Renal pelvis (tissue), 1 donor: ENCODE measurements at regions not wholly inside any gene's neighbourhood (a gene's known extent, or its start where the extent isn't known, plus 50 kb on each side); places are given as distances from the start of the nearest gene placed in this dataset.
"Not testable (repeated sequence)": the region's sequence is repeated elsewhere in the genome, so short reads cannot be mapped to it uniquely, and the experiment has no call there.

Source experiments
- DNase-seq: peaks from one replicate; pipeline ENCODE4 v3.0.0-alpha.2; 2013

DNA sequence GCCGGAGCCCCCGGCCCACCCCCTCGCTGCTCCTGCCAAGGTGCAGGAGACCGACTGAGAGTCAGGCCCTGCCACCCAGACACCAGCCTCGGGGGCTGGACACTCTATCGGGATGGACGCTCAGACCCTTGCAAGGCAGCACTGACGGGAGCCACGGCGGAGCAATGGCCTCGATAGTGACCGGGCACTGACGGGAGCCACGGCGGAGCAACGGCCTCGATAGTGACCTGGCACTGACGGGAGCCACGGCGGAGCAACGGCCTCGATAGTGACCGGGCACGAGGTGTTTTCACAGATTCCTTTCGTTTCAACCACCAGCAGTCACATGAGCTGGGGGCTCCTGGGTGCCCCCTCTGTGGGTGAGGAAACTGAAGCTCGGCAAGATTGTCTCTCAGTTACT is 123.6 kb upstream of the PPP1R26 start:
- DNase-seq, result no peak

- no peak for DNase-seq
Observed at GRCh38 chr9:135356796-135357195, 122.8 kb upstream of the PPP1R26 start.

DNA sequence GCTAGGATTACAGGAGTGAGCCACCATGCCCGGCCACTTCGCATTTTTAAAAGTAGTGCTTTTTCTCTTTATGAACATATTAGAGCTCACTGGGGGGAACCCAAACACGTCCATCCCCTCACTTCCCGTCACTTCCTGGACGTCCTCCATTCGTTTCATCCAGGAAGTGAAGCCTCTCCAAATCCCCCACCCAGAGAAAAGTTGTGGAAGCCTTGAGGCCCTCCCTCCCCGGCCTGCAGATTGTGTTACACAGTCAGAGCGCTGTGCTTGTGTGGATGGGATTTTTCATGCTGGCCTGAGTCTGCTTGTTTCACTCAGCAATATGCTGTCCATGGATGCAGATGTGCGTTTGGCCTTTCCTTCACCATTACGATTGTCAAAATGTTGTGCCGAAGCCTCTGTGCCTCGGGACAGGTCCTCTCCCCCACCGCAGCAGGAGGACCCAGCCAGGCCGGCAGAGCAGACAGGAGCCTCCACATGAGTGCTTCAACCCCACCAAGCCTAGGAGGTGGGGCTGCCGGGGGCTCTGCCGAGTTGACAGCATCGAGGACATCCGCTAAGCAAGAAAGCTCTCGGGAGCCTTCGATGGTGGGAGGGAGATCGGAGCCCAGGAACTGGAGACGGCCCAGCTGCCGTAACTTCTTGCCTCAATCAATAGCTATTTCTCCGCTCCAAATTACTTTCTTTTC is 121.6 kb upstream of the PPP1R26 start:
- no peak for DNase-seq

DNA sequence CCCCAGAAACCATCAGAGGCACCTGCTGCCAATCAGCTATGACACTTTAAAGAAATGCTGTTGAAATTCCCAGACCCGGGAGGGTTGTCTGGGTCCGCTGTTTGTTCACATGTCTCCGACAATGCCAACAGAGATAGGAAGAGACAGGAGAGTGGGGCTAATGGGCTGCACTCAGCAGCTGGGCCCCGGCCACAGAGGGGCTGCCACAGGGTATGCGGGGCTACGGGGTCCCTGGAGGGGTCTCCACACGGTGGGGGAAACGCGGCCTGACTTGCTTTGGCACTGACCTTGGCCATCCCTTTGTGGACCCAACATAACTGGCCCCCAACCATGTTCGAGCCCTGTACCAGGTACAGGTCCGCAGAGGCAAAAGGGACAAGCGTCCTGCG is 121.0 kb upstream of the PPP1R26 start:
- DNase-seq, result no peak

- DNase-seq, result no peak
Observed at GRCh38 chr9:135359764-135360163, 119.8 kb upstream of the PPP1R26 start.

GRCh38 chr9:135360617-135361016 is 119.0 kb upstream of the PPP1R26 start:
- DNase-seq, result no peak

DNA sequence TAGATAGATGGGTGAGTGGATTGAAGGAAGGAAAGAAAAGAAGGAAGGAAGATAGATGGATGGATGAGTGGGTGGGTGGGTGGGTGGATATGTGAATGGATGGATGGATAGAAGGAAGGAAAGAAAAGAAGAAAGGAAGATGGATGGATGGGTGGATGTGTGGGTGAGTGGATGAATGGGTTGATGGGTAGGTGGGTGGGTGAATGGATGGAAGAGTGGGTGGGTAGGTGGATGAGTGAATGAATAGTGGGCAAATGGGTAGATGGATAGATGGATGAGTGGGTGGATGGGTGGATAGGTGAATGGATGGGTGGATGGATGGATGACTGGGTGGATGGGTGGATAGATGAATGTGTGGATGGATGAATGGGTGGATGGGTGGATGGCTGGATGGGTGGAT is 117.9 kb upstream of the PPP1R26 start:
- DNase-seq, result not testable (repeated sequence)

GRCh38 chr9:135363596-135363995 is 116.0 kb upstream of the PPP1R26 start:
- DNase-seq, result no peak

DNA sequence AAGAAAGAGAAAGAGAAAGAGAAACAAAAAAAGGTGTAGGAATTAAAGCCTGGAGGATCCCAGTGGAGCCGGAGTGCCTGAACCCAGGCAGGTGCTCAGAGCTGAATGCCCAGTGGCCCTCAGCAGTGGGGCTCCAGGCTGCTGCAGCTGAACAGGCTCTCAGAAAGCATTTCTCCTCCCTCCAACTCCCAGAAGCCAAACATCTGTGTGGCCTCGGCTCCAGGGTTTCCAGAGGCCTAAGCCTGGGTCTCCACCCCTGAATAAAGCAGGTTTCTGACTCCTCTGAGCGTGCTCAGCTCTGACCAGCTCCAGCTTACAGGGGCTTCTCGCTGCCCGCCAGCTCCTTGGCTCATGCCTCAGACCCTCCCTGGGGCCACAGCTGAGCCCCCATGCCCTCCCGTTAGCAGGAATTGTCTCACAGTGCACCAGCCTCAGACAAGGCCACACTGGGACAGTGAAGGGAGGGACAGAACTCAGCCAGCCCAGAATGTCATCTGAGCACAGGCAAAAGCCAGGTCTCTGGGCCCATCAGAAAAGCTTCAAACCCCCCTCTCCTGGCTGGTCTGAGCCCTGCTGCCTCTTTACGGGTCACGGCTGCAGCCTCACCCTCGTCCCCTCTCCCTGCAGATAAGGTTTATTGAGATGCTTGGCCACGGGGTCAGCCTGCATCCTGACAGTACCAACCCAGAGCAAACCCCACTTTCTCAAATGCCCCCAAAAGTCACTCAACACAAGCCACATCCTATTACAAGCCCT is 114.4 kb upstream of the PPP1R26 start:
- no peak for DNase-seq

GRCh38 chr9:135366104-135366503 is 113.5 kb upstream of the PPP1R26 start:
- no peak for DNase-seq

DNA sequence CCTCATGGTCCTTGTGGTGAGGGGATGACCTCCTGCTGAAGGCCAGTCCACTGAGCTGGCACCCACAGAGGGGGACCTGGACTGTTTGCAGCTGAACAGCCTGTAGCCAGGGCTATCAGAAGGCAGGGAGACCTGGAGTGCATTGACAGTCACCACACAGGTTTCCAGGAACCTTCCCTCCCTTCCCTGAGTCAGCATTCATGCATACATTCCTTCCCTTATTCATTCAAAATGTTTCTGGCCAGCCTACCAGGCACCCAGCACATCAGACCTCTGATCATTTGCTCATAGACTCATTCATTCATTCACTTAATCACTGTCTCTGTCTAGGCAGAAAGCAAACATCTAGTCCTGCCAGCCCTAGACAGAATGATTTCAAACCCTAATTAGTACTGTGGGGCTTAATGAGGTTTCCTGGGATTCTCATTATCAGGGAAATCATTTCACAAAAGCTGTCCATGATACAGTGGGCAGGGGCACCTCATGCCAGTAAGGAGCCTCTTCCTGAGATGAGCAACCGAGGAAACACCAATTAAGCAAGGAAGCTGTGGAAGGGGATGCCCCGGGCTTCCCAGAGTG is 110.1 kb upstream of the PPP1R26 start:
- DNase-seq, result no peak

- no peak for DNase-seq
Observed at GRCh38 chr9:135370411-135371375, 108.9 kb upstream of the PPP1R26 start.

- no peak for DNase-seq
Observed at GRCh38 chr9:135371535-135371934, 108.0 kb upstream of the PPP1R26 start.

DNA sequence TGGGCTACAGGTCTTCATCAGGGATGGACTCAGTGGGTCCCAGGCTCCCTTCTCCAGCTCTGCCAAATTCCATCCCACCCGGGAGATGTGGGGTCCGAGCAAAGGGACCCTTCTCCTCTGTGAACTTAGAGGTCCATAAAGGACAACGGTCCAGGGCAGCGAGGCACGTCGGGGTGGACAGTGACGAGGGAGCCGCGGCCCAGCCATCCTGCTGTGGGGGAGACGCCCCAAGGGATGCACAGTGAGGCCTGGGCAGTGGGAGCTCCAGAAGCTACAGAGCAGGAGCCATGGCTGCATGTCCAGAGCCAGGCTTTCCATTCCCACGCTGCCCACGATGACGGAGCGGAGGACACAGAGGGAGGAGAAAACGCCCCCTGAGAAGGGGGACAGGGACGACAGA is 107.5 kb upstream of the PPP1R26 start:
- no peak for DNase-seq

- DNase-seq, result no peak
Observed at GRCh38 chr9:135372501-135373008, 107.0 kb upstream of the PPP1R26 start.

GRCh38 chr9:135373151-135373685 is 106.4 kb upstream of the PPP1R26 start:
- DNase-seq, result no peak

- DNase-seq, result no peak
Observed at GRCh38 chr9:135373820-135374219, 105.8 kb upstream of the PPP1R26 start.

DNA sequence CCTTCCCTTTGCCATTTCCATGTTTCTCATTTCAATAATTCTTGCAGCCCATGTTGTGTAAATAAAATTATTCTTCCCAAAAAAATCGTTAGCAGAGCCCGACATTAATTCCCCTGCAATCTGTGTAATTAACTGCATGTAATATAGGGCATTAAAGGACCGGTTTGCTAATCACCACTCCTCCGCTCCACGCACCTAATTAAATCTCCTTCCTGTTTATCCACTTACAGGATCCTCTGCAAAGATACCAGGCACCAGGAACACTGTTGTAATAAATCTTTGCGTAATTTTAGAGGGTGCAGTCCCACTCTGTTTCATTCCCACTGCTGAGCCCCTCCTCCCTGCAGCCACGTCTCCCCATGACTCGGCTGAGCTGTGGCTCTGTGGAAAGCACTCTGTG is 105.0 kb upstream of the PPP1R26 start:
- no peak for DNase-seq

- DNase-seq, result no peak
Observed at GRCh38 chr9:135375001-135375400, 104.6 kb upstream of the PPP1R26 start.

DNA sequence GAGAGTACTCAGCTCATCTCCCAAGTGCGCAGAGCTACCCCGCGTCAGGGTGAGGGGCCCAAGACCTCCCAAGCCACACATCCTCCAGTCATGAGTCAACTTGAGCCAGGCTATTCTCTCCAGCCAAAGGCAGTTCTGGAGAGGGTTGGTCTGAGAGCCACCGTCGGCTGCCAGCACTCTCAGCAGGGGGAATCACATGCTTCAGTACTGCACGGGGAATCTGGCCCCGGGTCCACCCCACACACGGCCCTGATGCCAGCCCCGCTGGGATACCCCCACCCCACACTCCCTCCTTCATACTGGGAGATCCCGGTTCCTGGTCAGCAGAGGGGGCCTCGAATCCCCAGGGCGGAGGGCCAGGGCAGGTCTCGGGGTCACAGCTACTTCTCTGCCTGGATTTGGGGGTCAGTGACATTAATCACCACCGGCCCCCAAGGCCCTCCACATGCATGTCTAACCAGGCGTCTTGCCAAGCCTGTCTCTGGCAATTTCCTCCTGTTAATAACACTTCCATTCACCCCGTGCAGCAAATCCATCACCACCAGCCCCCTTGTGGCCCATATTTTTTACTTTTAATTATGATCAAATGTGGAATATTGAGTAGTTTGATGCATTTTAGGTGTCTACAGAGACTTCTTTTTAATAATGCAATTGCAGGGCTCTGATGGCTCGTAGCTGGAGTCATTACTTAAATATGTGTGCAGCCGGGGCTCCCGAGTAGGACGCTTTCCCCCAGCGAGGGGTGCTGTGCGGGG is 102.9 kb upstream of the PPP1R26 start:
- DNase-seq, result no peak

GRCh38 chr9:135377431-135377830 is 102.2 kb upstream of the PPP1R26 start:
- no peak for DNase-seq
